Ishikawa (cell line): ENCODE measurements at regions not wholly inside any gene's neighbourhood (a gene's known extent, or its start where the extent isn't known, plus 50 kb on each side); places are given as distances from the start of the nearest gene placed in this dataset.

ENCODE experiments used
- CEBPB ChIP-seq: IDR thresholded peaks from 2 replicates; pipeline ENCODE4 v1.6.1; 2012
- CREB1 ChIP-seq: IDR thresholded peaks from 2 replicates; pipeline ENCODE4 v1.6.1; 2012; ENCODE audit warnings: low read depth
- EGR1 ChIP-seq: IDR thresholded peaks from 2 replicates; pipeline ENCODE4 v1.6.1; 2012
- EP300 ChIP-seq: IDR thresholded peaks from 2 replicates; pipeline ENCODE4 v1.6.1; 2012; ENCODE audit warnings: borderline replicate concordance
- FOXM1 ChIP-seq: IDR thresholded peaks from 2 replicates; pipeline ENCODE4 v1.6.1; 2012; ENCODE audit warnings: low read depth, borderline replicate concordance
- MAX ChIP-seq: IDR thresholded peaks from 2 replicates; pipeline ENCODE4 v1.6.1; 2012
- NFIC ChIP-seq: IDR thresholded peaks from 2 replicates; pipeline ENCODE4 v1.6.1; 2012
- RAD21 ChIP-seq: IDR thresholded peaks from 2 replicates; pipeline ENCODE4 v1.6.1; 2012; ENCODE audit warnings: low read depth
- REST ChIP-seq: IDR thresholded peaks from 2 replicates; pipeline ENCODE4 v1.6.1; 2012; ENCODE audit warnings: low read depth, mild to moderate bottlenecking
- TAF1 ChIP-seq: IDR thresholded peaks from 2 replicates; pipeline ENCODE4 v1.6.1; 2012; ENCODE audit warnings: low read depth, mild to moderate bottlenecking
- TCF12 ChIP-seq: IDR thresholded peaks from 2 replicates; pipeline ENCODE4 v1.6.1; 2012; ENCODE audit warnings: low read depth
- TEAD4 ChIP-seq: IDR thresholded peaks from 2 replicates; pipeline ENCODE4 v1.6.1; 2012
- USF1 ChIP-seq: IDR thresholded peaks from 2 replicates; pipeline ENCODE4 v1.6.1; 2012
- YY1 ChIP-seq: IDR thresholded peaks from 2 replicates; pipeline ENCODE4 v1.6.1; 2012; ENCODE audit warnings: low read depth
- ZBTB7A ChIP-seq: IDR thresholded peaks from 2 replicates; pipeline ENCODE4 v1.6.1; 2012; ENCODE audit warnings: low read depth

- TF ChIP-seq YY1 (no peak), EP300 (no peak), EGR1 (no peak), MAX (no peak), TAF1 (no peak), NFIC (no peak)
Observed at GRCh38 chr17:27382025-27382424, 74.2 kb upstream of the KSR1 start.

GRCh38 chr17:27384261-27384701 lies 72.0 kb upstream of the KSR1 start:
- TF ChIP-seq NFIC = peak; percentile 64; the same call in 1 of the 2 replicates
- no peak for TF ChIP-seq REST
- TF ChIP-seq FOXM1 = no peak
- no peak for TF ChIP-seq MAX
- 0 out of 2 replicates have a peak, but pooled peaks have one; percentile 35 for TF ChIP-seq TEAD4
- TF ChIP-seq TCF12 = peak; percentile 21; the same call in 1 of the 2 replicates
- TF ChIP-seq CREB1 = no peak

GRCh38 chr17:27384726-27385125 lies 71.5 kb upstream of the KSR1 start:
- TF ChIP-seq RAD21 (no peak), USF1 (no peak), CEBPB (no peak), EP300 (no peak), REST (no peak), TAF1 (no peak), CREB1 (no peak), TCF12 (no peak), NFIC (no peak), FOXM1 (no peak), MAX (no peak), EGR1 (no peak), TEAD4 (no peak)

- no peak for TF ChIP-seq TAF1
- TF ChIP-seq USF1 = peak; percentile 75
Observed at GRCh38 chr17:27385626-27386025, 70.6 kb upstream of the KSR1 start.

- no peak for TF ChIP-seq YY1
- TF ChIP-seq ZBTB7A = no peak
- no peak for TF ChIP-seq EGR1
- TF ChIP-seq CEBPB = no peak
- no peak for TF ChIP-seq TEAD4
- no peak for TF ChIP-seq TCF12
Observed at GRCh38 chr17:27386206-27387075, 69.8 kb upstream of the KSR1 start.

- TF ChIP-seq EP300 (no peak), EGR1 (no peak), ZBTB7A (no peak), CEBPB (no peak), CREB1 (no peak), YY1 (no peak), MAX (no peak), TAF1 (no peak), USF1 (no peak), RAD21 (no peak), TEAD4 (no peak), FOXM1 (no peak), REST (no peak), NFIC (no peak), TCF12 (no peak)
Observed at GRCh38 chr17:27389542-27390140, 66.6 kb upstream of the KSR1 start.
